Fibroblast of skin of right biceps (primary cell): ENCODE measurements at regions not wholly inside any gene's neighbourhood (a gene's known extent, or its start where the extent isn't known, plus 50 kb on each side); places are given as distances from the start of the nearest gene placed in this dataset.

Experiments used
- DNase-seq: peaks from one replicate; pipeline ENCODE4 v3.0.0-alpha.2; 2013

GRCh38 chr14:71652368-71652767 lies 279.9 kb upstream of the RGS6 start:
- no peak for DNase-seq

- no peak for DNase-seq
These were observed 277.4 kb upstream of the RGS6 start for GRCh38 chr14:71654810-71655209.

- no peak for DNase-seq
These were observed 273.9 kb upstream of the RGS6 start for GRCh38 chr14:71658261-71658860.

- no peak for DNase-seq
These were observed 273.1 kb upstream of the RGS6 start for GRCh38 chr14:71659159-71659558.

- DNase-seq, result no peak
These were observed 270.8 kb upstream of the RGS6 start for GRCh38 chr14:71661441-71661840.

GRCh38 chr14:71662291-71662790 lies 269.9 kb upstream of the RGS6 start:
- no peak for DNase-seq

- peak; percentile 96 for DNase-seq
These were observed 267.1 kb upstream of the RGS6 start for GRCh38 chr14:71665157-71665556.

- DNase-seq, result no peak
These were observed 266.4 kb upstream of the RGS6 start for GRCh38 chr14:71665781-71666180.

- peak; percentile 86 for DNase-seq
These were observed 265.6 kb upstream of the RGS6 start for GRCh38 chr14:71666571-71667145.

- no peak for DNase-seq
These were observed 263.9 kb upstream of the RGS6 start for GRCh38 chr14:71668186-71668912.

- no peak for DNase-seq
These were observed 259.6 kb upstream of the RGS6 start for GRCh38 chr14:71672596-71672995.

GRCh38 chr14:71675126-71675899 lies 256.9 kb upstream of the RGS6 start:
- DNase-seq, result no peak

- no peak for DNase-seq
These were observed 256.3 kb upstream of the RGS6 start for GRCh38 chr14:71675900-71676287.

- no peak for DNase-seq
These were observed 251.4 kb upstream of the RGS6 start for GRCh38 chr14:71680736-71681387.

- DNase-seq, result peak; percentile 74
These were observed 249.9 kb upstream of the RGS6 start for GRCh38 chr14:71682337-71682736.

- no peak for DNase-seq
These were observed 247.9 kb upstream of the RGS6 start for GRCh38 chr14:71684323-71684722.

GRCh38 chr14:71686677-71687076 lies 245.6 kb upstream of the RGS6 start:
- DNase-seq, result peak; percentile 75

GRCh38 chr14:71687166-71687831 lies 244.9 kb upstream of the RGS6 start:
- DNase-seq, result peak; percentile 62

- peak; percentile 74 for DNase-seq
These were observed 243.7 kb upstream of the RGS6 start for GRCh38 chr14:71688576-71688975.

- no peak for DNase-seq
These were observed 241.8 kb upstream of the RGS6 start for GRCh38 chr14:71690478-71690877.

- peak; percentile 54 for DNase-seq
These were observed 239.7 kb upstream of the RGS6 start for GRCh38 chr14:71692496-71692895.

- peak; percentile 95 for DNase-seq
These were observed 238.8 kb upstream of the RGS6 start for GRCh38 chr14:71693381-71693780.
